ENCODE measurements at regions not wholly inside any gene's neighbourhood (a gene's known extent, or its start where the extent isn't known, plus 50 kb on each side); places are given as distances from the start of the nearest gene placed in this dataset.

DNA sequence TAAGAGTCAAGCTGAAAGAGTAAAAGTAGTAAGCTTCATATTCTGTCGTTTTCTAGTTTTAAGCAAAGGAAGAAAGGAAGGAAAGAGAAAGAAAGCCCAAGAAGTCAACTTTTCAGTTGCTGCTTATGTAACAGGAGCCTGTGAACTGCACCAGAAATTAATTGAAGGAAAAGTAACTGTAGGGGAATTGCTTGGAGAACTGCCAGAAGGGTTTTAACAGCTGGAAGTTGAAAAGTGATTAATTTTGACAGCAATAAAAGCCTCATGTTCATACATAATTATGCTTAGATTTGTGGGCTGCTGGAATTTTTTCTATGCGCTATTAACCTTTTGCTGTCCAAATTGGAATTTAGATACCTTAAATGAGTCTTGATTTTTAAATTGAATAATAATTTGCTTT, 255.7 kb downstream of the ENC1 start:
- no peaks in the 10 kb centered on the region for H3K36me3 Mint-ChIP-seq
- H3K27me3 Mint-ChIP-seq (ENCODE audit: insufficient read depth, low read depth): peaks cover 6% of the 10 kb centered on the region
- Histone ChIP-seq H3K27me3 (no peaks in the 10 kb centered on the region), H3F3A (ENCODE audit: low read depth) (no peaks in the 10 kb centered on the region), H3K36me3 (no peaks in the 10 kb centered on the region), H3K4me2 (no peak overlapping the region), H3K27ac (no peak overlapping the region), H3K79me2 (ENCODE audit: low read depth) (no peaks in the 10 kb centered on the region), H2AFZ (replicated peaks) (no peak overlapping the region), H4K20me1 (ENCODE audit: low read depth) (no peaks in the 10 kb centered on the region), H3K4me1 (peaks cover 6% of the 10 kb centered on the region), H3K9ac (no peak overlapping the region), H3K4me3 (no peak overlapping the region), H3K9me3 (ENCODE audit: low read depth) (no peaks in the 10 kb centered on the region)
- DNase-seq (ENCODE audit: low spot score): no peak
- H3K4me1 Mint-ChIP-seq: peaks cover 23% of the 10 kb centered on the region
- no peak overlapping the region for H3K27ac Mint-ChIP-seq
- TF ChIP-seq, protein P1, sequence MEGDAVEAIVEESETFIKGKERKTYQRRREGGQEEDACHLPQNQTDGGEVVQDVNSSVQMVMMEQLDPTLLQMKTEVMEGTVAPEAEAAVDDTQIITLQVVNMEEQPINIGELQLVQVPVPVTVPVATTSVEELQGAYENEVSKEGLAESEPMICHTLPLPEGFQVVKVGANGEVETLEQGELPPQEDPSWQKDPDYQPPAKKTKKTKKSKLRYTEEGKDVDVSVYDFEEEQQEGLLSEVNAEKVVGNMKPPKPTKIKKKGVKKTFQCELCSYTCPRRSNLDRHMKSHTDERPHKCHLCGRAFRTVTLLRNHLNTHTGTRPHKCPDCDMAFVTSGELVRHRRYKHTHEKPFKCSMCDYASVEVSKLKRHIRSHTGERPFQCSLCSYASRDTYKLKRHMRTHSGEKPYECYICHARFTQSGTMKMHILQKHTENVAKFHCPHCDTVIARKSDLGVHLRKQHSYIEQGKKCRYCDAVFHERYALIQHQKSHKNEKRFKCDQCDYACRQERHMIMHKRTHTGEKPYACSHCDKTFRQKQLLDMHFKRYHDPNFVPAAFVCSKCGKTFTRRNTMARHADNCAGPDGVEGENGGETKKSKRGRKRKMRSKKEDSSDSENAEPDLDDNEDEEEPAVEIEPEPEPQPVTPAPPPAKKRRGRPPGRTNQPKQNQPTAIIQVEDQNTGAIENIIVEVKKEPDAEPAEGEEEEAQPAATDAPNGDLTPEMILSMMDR (IDR thresholded peaks at IDR 0.05): no peak
- TF ChIP-seq EZH2phosphoT487 (IDR thresholded peaks at IDR 0.05) (no peak), EZH2 (IDR thresholded peaks at IDR 0.05) (no peak)
- H3K4me3 Mint-ChIP-seq: no peak overlapping the region
- no peaks in the 10 kb centered on the region for H3K9me3 Mint-ChIP-seq

DNA sequence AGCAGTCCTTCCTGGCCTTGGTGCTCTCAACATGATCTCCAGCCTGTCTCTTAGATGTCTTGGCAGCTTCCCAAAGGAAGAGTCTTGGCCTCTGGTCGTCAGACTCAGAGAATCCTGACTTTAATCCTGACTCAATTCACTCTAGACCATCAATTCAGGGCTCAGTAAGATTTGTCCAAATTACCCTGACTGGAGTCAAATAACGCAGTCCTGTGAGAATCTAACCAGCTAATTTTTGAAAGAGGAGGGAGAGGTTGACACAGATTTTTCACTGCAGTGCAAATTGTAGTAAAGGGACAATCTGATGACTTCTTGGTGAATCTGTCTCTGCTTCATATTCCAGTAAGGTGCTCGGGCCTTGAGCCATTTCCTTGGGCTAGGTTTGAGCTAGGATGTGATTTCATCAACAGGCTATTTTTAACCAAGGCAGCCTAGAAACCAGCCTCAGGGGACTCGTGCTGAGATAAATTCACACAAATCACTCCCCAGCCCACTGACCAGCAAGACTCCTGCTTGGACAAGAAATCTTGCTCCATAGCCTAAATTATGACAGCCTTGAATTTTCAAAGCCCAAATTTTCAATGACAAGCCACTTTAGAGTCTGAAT, 257.4 kb downstream of the ENC1 start:
- no peak overlapping the region for H3K4me3 Mint-ChIP-seq
- no peak overlapping the region for H3K27ac Mint-ChIP-seq
- Histone ChIP-seq H3K4me1 (peaks cover 6% of the 10 kb centered on the region), H3K9me3 (ENCODE audit: low read depth) (no peaks in the 10 kb centered on the region), H3K36me3 (no peaks in the 10 kb centered on the region), H2AFZ (replicated peaks) (peak overlapping the region; percentile 51), H3F3A (ENCODE audit: low read depth) (no peaks in the 10 kb centered on the region), H3K27ac (no peak overlapping the region), H3K27me3 (no peaks in the 10 kb centered on the region), H3K9ac (no peak overlapping the region), H4K20me1 (ENCODE audit: low read depth) (no peaks in the 10 kb centered on the region), H3K79me2 (ENCODE audit: low read depth) (no peaks in the 10 kb centered on the region), H3K4me3 (no peak overlapping the region), H3K4me2 (no peak overlapping the region)
- H3K36me3 Mint-ChIP-seq: no peaks in the 10 kb centered on the region
- H3K4me1 Mint-ChIP-seq: peaks cover 23% of the 10 kb centered on the region
- no peak for DNase-seq (ENCODE audit: low spot score)
- no peaks in the 10 kb centered on the region for H3K9me3 Mint-ChIP-seq
- peaks cover 6% of the 10 kb centered on the region for H3K27me3 Mint-ChIP-seq (ENCODE audit: insufficient read depth, low read depth)
- TF ChIP-seq, protein P1 (IDR thresholded peaks at IDR 0.05): no peak
- TF ChIP-seq EZH2 (IDR thresholded peaks at IDR 0.05) (no peak), EZH2phosphoT487 (IDR thresholded peaks at IDR 0.05) (no peak)

DNA sequence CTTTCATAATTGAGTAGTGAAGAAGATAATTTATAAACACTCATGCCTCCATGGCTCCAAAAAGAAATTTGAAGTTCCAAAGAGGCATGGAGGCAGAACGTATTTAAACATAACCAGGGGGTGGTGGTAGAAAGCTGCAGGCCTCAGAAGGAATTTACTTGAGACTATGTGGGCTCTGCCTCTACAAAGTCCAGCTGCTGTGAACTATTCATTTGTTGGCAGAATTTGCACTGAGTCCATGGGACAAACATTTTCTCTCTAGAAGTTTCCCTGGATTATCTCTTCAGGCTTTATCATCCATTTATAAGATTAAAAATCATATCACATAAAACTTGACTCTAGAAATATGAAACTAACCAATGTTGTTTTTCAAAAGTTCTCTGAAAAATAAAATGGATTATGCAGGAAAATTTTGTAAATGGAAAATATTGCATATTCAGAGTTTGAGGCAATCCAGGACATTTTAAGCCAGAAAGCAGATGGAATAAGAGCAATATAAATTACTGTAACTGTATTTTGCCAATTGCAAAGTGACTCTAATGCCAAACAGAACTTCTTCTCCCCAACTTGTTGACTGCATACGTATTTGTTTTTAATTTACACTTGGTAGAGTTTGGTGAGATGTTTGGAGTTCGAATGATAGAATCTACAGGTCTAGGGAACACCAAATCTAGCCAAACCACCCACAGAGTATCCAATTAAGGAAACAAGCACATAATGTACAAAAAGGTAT, 258.2 kb downstream of the ENC1 start:
- Histone ChIP-seq H3K27me3 (no peaks in the 10 kb centered on the region), H3K36me3 (no peaks in the 10 kb centered on the region), H3K4me3 (no peak overlapping the region), H3K79me2 (ENCODE audit: low read depth) (no peaks in the 10 kb centered on the region), H3F3A (ENCODE audit: low read depth) (no peaks in the 10 kb centered on the region), H3K27ac (no peak overlapping the region), H3K9ac (no peak overlapping the region), H3K9me3 (ENCODE audit: low read depth) (no peaks in the 10 kb centered on the region), H4K20me1 (ENCODE audit: low read depth) (no peaks in the 10 kb centered on the region), H3K4me2 (no peak overlapping the region), H3K4me1 (peaks cover 6% of the 10 kb centered on the region), H2AFZ (replicated peaks) (no peak overlapping the region)
- H3K9me3 Mint-ChIP-seq: no peaks in the 10 kb centered on the region
- H3K36me3 Mint-ChIP-seq: no peaks in the 10 kb centered on the region
- H3K4me1 Mint-ChIP-seq: peaks cover 23% of the 10 kb centered on the region
- H3K27ac Mint-ChIP-seq: no peak overlapping the region
- peaks cover 2% of the 10 kb centered on the region for H3K27me3 Mint-ChIP-seq (ENCODE audit: insufficient read depth, low read depth)
- DNase-seq (ENCODE audit: low spot score): no peak
- TF ChIP-seq EZH2 (IDR thresholded peaks at IDR 0.05) (no peak), EZH2phosphoT487 (IDR thresholded peaks at IDR 0.05) (no peak)
- TF ChIP-seq, protein P1 (IDR thresholded peaks at IDR 0.05): no peak
- H3K4me3 Mint-ChIP-seq: no peak overlapping the region
